LNCAP (cell line): ENCODE measurements at regions not wholly inside any gene's neighbourhood (a gene's known extent, or its start where the extent isn't known, plus 50 kb on each side); places are given as distances from the start of the nearest gene placed in this dataset.

ENCODE experiments used
- CTCF ChIP-seq: fragments of 450-650 bp; IDR thresholded peaks from 2 replicates; pipeline ENCODE4 v1.5.1; 2017; ENCODE audit warnings: mild to moderate bottlenecking

GRCh38 chr2:8627019-8627691 lies 54.7 kb upstream of the ID2 start:
- TF ChIP-seq CTCF = no peak

GRCh38 chr2:8627692-8628085 lies 54.2 kb upstream of the ID2 start:
- TF ChIP-seq CTCF = no peak

GRCh38 chr2:8628179-8628865 lies 53.5 kb upstream of the ID2 start:
- no peak for TF ChIP-seq CTCF

GRCh38 chr2:8628866-8629209 lies 53.0 kb upstream of the ID2 start:
- no peak for TF ChIP-seq CTCF

- TF ChIP-seq CTCF = no peak
These were observed 52.5 kb upstream of the ID2 start for GRCh38 chr2:8629402-8629801.

- TF ChIP-seq CTCF = no peak
These were observed 51.0 kb upstream of the ID2 start for GRCh38 chr2:8630676-8631464.

GRCh38 chr2:8631465-8632005 lies 50.3 kb upstream of the ID2 start:
- TF ChIP-seq CTCF = no peak
